ENCODE measurements at regions not wholly inside any gene's neighbourhood (a gene's known extent, or its start where the extent isn't known, plus 50 kb on each side); places are given as distances from the start of the nearest gene placed in this dataset.

GRCh38 chr7:65235586-65235985, 138.1 kb upstream of the ZNF92 start:
- TF ChIP-seq REST (IDR thresholded peaks at IDR 0.05; ENCODE audit: insufficient read depth in 1 of 2, low read depth in 2 of 2, low read length in 1 of 2) = no peak
- TF ChIP-seq SIN3A (IDR thresholded peaks at IDR 0.05; ENCODE audit: borderline replicate concordance, insufficient read depth, low read depth, low read length) = no peak
- no peak for TF ChIP-seq CTCF (IDR thresholded peaks at IDR 0.05)
- TF ChIP-seq TCF7L2 (IDR thresholded peaks at IDR 0.05; ENCODE audit: low read depth, low read length) = no peak
- no TSS peak for BruUV-seq (replicated peaks)
- CTCF ChIA-PET = interaction anchor here (0.7 kb wide), 1 partner anchor 72 kb away, joined by 3 read pairs; no protein-coding TSS in a partner anchor

GRCh38 chr7:65233409-65234034, 140.1 kb upstream of the ZNF92 start:
- intact Hi-C loops (cut with micrococcal nuclease; ENCODE audit: unreplicated experiment) (no loop called here), in situ Hi-C loops (cut with HindIII; ENCODE audit: low pct_unique_long_range_greater_than_20kb, low sequenced_read_pairs) (no loop called here)
- H3K27ac ChIP-seq (ENCODE audit: low read length) = no peak overlapping the region
- no TSS peak for BruUV-seq (replicated peaks)
- no peaks in the 10 kb centered on the region for H3K27me3 ChIP-seq (ENCODE audit: control insufficient read depth, insufficient read depth, low read length)
- H3K36me3 ChIP-seq (ENCODE audit: control insufficient read depth, insufficient read depth, low read length) = no peaks in the 10 kb centered on the region
- DNase-seq (ENCODE audit: low read depth, low spot score) (no peak), ATAC-seq (no peak)
- H3K4me3 ChIP-seq (ENCODE audit: low read depth in 2 of 2, low read length in 2 of 2) = no peak overlapping the region
- POLR2A ChIA-PET = interaction anchor here (0.6 kb wide), 1 partner anchor 140 kb away, joined by 3 read pairs; the partner anchor contains the start of gene ZNF92
- TF ChIP-seq POLR2AphosphoS5 (IDR thresholded peaks at IDR 0.05; ENCODE audit: low read depth, low read length) (no peak), CTCF (IDR thresholded peaks at IDR 0.05) (no peak), SIN3A (IDR thresholded peaks at IDR 0.05; ENCODE audit: borderline replicate concordance, insufficient read depth, low read depth, low read length) (no peak)
- no peaks in the 10 kb centered on the region; the same call in 1 of the 2 replicates for H3K4me1 ChIP-seq (ENCODE audit: control insufficient read depth, insufficient read depth, low read length)
- no peaks in the 10 kb centered on the region for H3K9me3 ChIP-seq (ENCODE audit: control insufficient read depth, insufficient read depth, low read depth, low read length)
- CTCF ChIA-PET = no interaction called here

More at GRCh38 chr7:65235586-65235985, 138.1 kb upstream of the ZNF92 start:
- Histone ChIP-seq H3K9me3 (ENCODE audit: control insufficient read depth, insufficient read depth, low read depth, low read length) (no peaks in the 10 kb centered on the region), H3K36me3 (ENCODE audit: control insufficient read depth, insufficient read depth, low read length) (no peaks in the 10 kb centered on the region), H3K4me1 (ENCODE audit: control insufficient read depth, insufficient read depth, low read length) (peaks cover 5% of the 10 kb centered on the region), H3K27ac (ENCODE audit: low read length) (no peak overlapping the region), H3K4me3 (ENCODE audit: low read depth in 2 of 2, low read length in 2 of 2) (no peak overlapping the region), H3K27me3 (ENCODE audit: control insufficient read depth, insufficient read depth, low read length) (no peaks in the 10 kb centered on the region)
- intact Hi-C loops (cut with micrococcal nuclease; ENCODE audit: unreplicated experiment) (loop anchor here (1.0 kb wide), 1 partner anchor 17 kb away; no protein-coding TSS in a partner anchor), in situ Hi-C loops (cut with HindIII; ENCODE audit: low pct_unique_long_range_greater_than_20kb, low sequenced_read_pairs) (no loop called here)
- no peak for DNase-seq (ENCODE audit: low read depth, low spot score)
- POLR2A ChIA-PET = no interaction called here
- ATAC-seq = no peak
